A549 (cell line): ENCODE measurements at regions not wholly inside any gene's neighbourhood (a gene's known extent, or its start where the extent isn't known, plus 50 kb on each side); places are given as distances from the start of the nearest gene placed in this dataset.

Experiments used
- ATAC-seq, 2 experiments: fragments of 200-7000 bp in 1 of 2; fragments of >200 bp in 1 of 2; cut with Nextera tagmentation in 1 of 2; cut with Tn5 transposase in 1 of 2; 3 replicates each; pipeline versions ENCODE4 v1.8.0 to v1.9.1; 2018 to 2020; ENCODE audit warnings: mild to moderate bottlenecking in 1 of 2, moderate library complexity in 1 of 2
- CTCF ChIA-PET: fragments of 300-600 bp; sonication (Branson Sonifier 250); formaldehyde crosslinking; extraction: SDS; loops from one replicate; lab custom pipeline; 2021; ENCODE audit warnings: antibody characterized with exemption, inconsistent platforms; lab: Yijun Ruan, JAX
- POLR2A ChIA-PET: fragments of 350-600 bp; formaldehyde crosslinking; extraction: SDS; loops from one replicate; lab custom pipeline; 2021; ENCODE audit warnings: antibody characterized with exemption, inconsistent platforms; lab: Yijun Ruan, JAX
- DNase-seq, 2 experiments: peaks; one replicate each; pipeline versions ENCODE4 v3.0.0 to v3.0.0-alpha.2; 2011 to 2016; ENCODE audit warnings: low read depth in 1 of 2, low spot score in 1 of 2
- FAIRE-seq: peaks from 2 replicates; lab custom pipeline; 2011; peaks lifted over from hg19 to GRCh38; lab: Jason Lieb, UNC
- H3K27ac ChIP-seq, 2 experiments: fragments of >200 bp; sonication (Bioruptor Twin); formaldehyde crosslinking; 3 replicates each; pipeline ENCODE4 v1.5.1; 2016 to 2017
- H3K4me1 ChIP-seq: fragments of >200 bp; sonication (Bioruptor Twin); formaldehyde crosslinking; 3 replicates; pipeline ENCODE4 v1.6.1; 2016
- H3K4me2 ChIP-seq: fragments of >200 bp; sonication (Bioruptor Twin); formaldehyde crosslinking; 3 replicates; pipeline ENCODE4 v1.6.1; 2016
- H3K4me3 ChIP-seq: fragments of >200 bp; sonication (Bioruptor Twin); formaldehyde crosslinking; 3 replicates; pipeline ENCODE4 v1.5.1; 2016
- H3K9me3 ChIP-seq: fragments of >200 bp; sonication (Bioruptor Twin); formaldehyde crosslinking; 3 replicates; pipeline ENCODE4 v1.6.1; 2016
- BHLHE40 ChIP-seq: IDR thresholded peaks from 2 replicates; pipeline ENCODE4 v1.6.1; 2012; ENCODE audit warnings: low read depth, low read length, inconsistent platforms
- CBX2 ChIP-seq: fragments of 200-600 bp; sonication (generic); IDR thresholded peaks from 2 replicates; pipeline ENCODE4 v1.6.1; 2016; ENCODE audit warnings: low read depth, mild to moderate bottlenecking, borderline replicate concordance
- CBX8 ChIP-seq: fragments of 200-600 bp; sonication (generic); IDR thresholded peaks from 2 replicates; pipeline ENCODE4 v1.6.1; 2016
- CHD2 ChIP-seq: fragments of 150-350 bp; IDR thresholded peaks from 2 replicates; pipeline ENCODE4 v1.6.1; 2014; ENCODE audit warnings: low read length; ENCODE audit not compliant: partially characterized antibody
- CTCF ChIP-seq: fragments of >200 bp; sonication (Bioruptor Twin); formaldehyde crosslinking; IDR thresholded peaks from 3 replicates; pipeline ENCODE4 v1.5.1; 2016
- EHMT2 ChIP-seq: fragments of 200-600 bp; sonication (generic); IDR thresholded peaks from 2 replicates; pipeline ENCODE4 v1.6.1; 2016; ENCODE audit warnings: antibody characterized with exemption, low read depth, mild to moderate bottlenecking, moderate library complexity
- EP300 ChIP-seq, 2 experiments: fragments of >200 bp; sonication (Bioruptor Twin); formaldehyde crosslinking; IDR thresholded peaks; 2 replicates in 1 of 2; 3 replicates in 1 of 2; pipeline ENCODE4 v1.6.1; 2016 to 2017
- ESRRA ChIP-seq: fragments of 150-350 bp; IDR thresholded peaks from 2 replicates; pipeline ENCODE4 v1.6.1; 2014; ENCODE audit warnings: mild to moderate bottlenecking, low read length, borderline replicate concordance
- GATA3 ChIP-seq: IDR thresholded peaks from 2 replicates; pipeline ENCODE4 v1.6.1; 2012; ENCODE audit warnings: borderline replicate concordance
- HDAC2 ChIP-seq: fragments of 200-600 bp; sonication (generic); IDR thresholded peaks from 2 replicates; pipeline ENCODE4 v1.6.1; 2016
- HES2 ChIP-seq: fragments of >200 bp; sonication (Bioruptor Twin); formaldehyde crosslinking; IDR thresholded peaks from 2 replicates; pipeline ENCODE4 v1.6.1; 2016
- HMGXB4 ChIP-seq: fragments of 250-450 bp; sonication (Bioruptor Pico); IDR thresholded peaks from 2 replicates; pipeline ENCODE4 v1.5.0; 2021; ENCODE audit warnings: mild to moderate bottlenecking, moderate library complexity, borderline replicate concordance
- HOXB5 ChIP-seq: fragments of 250-450 bp; sonication (Bioruptor Pico); IDR thresholded peaks from 2 replicates; pipeline ENCODE4 v1.5.0; 2020; ENCODE audit warnings: mild to moderate bottlenecking, moderate library complexity
- JUN ChIP-seq, 2 experiments: fragments of >200 bp; sonication (Bioruptor Twin); formaldehyde crosslinking; IDR thresholded peaks; 2 replicates in 1 of 2; 3 replicates in 1 of 2; pipeline ENCODE4 v1.6.1; 2016 to 2017
- KDM5A ChIP-seq: fragments of 200-600 bp; sonication (generic); IDR thresholded peaks from 2 replicates; pipeline ENCODE4 v1.6.1; 2016; ENCODE audit warnings: antibody characterized with exemption, mild to moderate bottlenecking
- MAX ChIP-seq: IDR thresholded peaks from 2 replicates; pipeline ENCODE4 v1.6.1; 2012
- MYC ChIP-seq: IDR thresholded peaks from 2 replicates; pipeline ENCODE4 v1.6.1; 2012; ENCODE audit warnings: mild to moderate bottlenecking, inconsistent platforms, low read length, improper control_type of control experiment, borderline replicate concordance
- NFE2L2 ChIP-seq: fragments of 150-350 bp; conservative IDR thresholded peaks from 2 replicates; pipeline ENCODE4 v1.6.1; 2014; ENCODE audit warnings: low read length
- POLR2A ChIP-seq: IDR thresholded peaks from 2 replicates; pipeline ENCODE4 v1.6.1; 2012; ENCODE audit warnings: mild to moderate bottlenecking, low read length
- POLR2AphosphoS2 ChIP-seq: conservative IDR thresholded peaks from 2 replicates; pipeline ENCODE4 v1.6.1; 2012; ENCODE audit warnings: low read length, improper control_type of control experiment, inconsistent platforms
- RARB ChIP-seq: fragments of 250-450 bp; sonication (Bioruptor Pico); IDR thresholded peaks from 2 replicates; pipeline ENCODE4 v1.8.0; 2021; ENCODE audit warnings: mild to moderate bottlenecking, moderate library complexity
- RNF2 ChIP-seq: fragments of 200-600 bp; sonication (generic); IDR thresholded peaks from 2 replicates; pipeline ENCODE4 v1.6.1; 2016; ENCODE audit warnings: low read depth, mild to moderate bottlenecking, antibody characterized with exemption, moderate library complexity, borderline replicate concordance
- SREBF2 ChIP-seq: fragments of 450-650 bp; IDR thresholded peaks from 2 replicates; pipeline ENCODE4 v1.6.1; 2014; ENCODE audit warnings: mild to moderate bottlenecking, moderate library complexity
- TP53 ChIP-seq: fragments of 250-450 bp; sonication (Bioruptor Pico); IDR thresholded peaks from 2 replicates; pipeline ENCODE4 v1.5.0; 2021; ENCODE audit warnings: mild to moderate bottlenecking, moderate library complexity
- ZFP36 ChIP-seq: fragments of 450-650 bp; IDR thresholded peaks from 2 replicates; pipeline ENCODE4 v1.6.1; 2014; ENCODE audit warnings: borderline replicate concordance; ENCODE audit not compliant: partially characterized antibody
- WGBS: methylation state at CpG from one replicate; pipeline ENCODE4 v1.1.6; 2017; ENCODE audit errors: missing lambda C conversion rate; 5-methylcytosine and 5-hydroxymethylcytosine counted together

GRCh38 chr17:65463242-65463641 lies 98.2 kb downstream of the AXIN2 start:
- CTCF ChIA-PET: interaction anchor here (0.7 to 1.9 kb wide), 2 partner anchors 9 to 15 kb away, joined by 3 to 5 read pairs; no protein-coding TSS in a partner anchor
- TF ChIP-seq GATA3: no peak
- FAIRE-seq (no peak), DNase-seq (no peak), ATAC-seq (no peak; a peak in 1 of 6 replicates)
- POLR2A ChIA-PET: no interaction called here
- Histone ChIP-seq H3K4me1 (no peaks in the 10 kb centered on the region), H3K4me3 (no peak overlapping the region), H3K27ac (no peak overlapping the region), H3K9me3 (no peaks in the 10 kb centered on the region), H3K4me2 (no peak overlapping the region)
- 32% methylated on average over 9 of the region's 9 CpGs for WGBS

- H3K27ac ChIP-seq: no peak overlapping the region
- H3K9me3 ChIP-seq: no peaks in the 10 kb centered on the region
- ChIA-PET CTCF (interaction anchor here (0.6 to 0.8 kb wide), 2 partner anchors 182 to 334 kb away, joined by 3 read pairs; no protein-coding TSS in a partner anchor), POLR2A (no interaction called here)
- WGBS: 58% methylated on average over 15 of the region's 15 CpGs
- TF ChIP-seq KDM5A (no peak), MYC (no peak), HDAC2 (no peak), ESRRA (no peak), RNF2 (no peak), EHMT2 (no peak), SREBF2 (no peak), TP53 (CRISPR knock-in tag) (no peak), NFE2L2 (no peak), POLR2A (no peak), POLR2AphosphoS2 (no peak), JUN (IDR thresholded peaks at IDR 0.05) (no peak), RARB (CRISPR knock-in tag) (no peak)
- H3K4me2 ChIP-seq: no peak overlapping the region
- H3K4me3 ChIP-seq: no peak overlapping the region
- no peaks in the 10 kb centered on the region for H3K4me1 ChIP-seq
- no peak for DNase-seq
- FAIRE-seq: no peak
- ATAC-seq: no peak
These were observed 101.6 kb downstream of the AXIN2 start for GRCh38 chr17:65459677-65460347.

GRCh38 chr17:65457635-65458257 lies 103.7 kb downstream of the AXIN2 start:
- Histone ChIP-seq H3K4me3 (no peak overlapping the region), H3K4me2 (no peak overlapping the region), H3K9me3 (no peaks in the 10 kb centered on the region), H3K4me1 (no peaks in the 10 kb centered on the region), H3K27ac (no peak overlapping the region)
- DNase-seq (no peak), ATAC-seq (no peak), FAIRE-seq (no peak)
- ChIA-PET POLR2A (no interaction called here), CTCF (no interaction called here)
- 74% methylated on average over 11 of the region's 11 CpGs for WGBS
- TF ChIP-seq ZFP36 (no peak), CBX2 (no peak)

GRCh38 chr17:65457183-65457582 lies 104.3 kb downstream of the AXIN2 start:
- no peak overlapping the region for H3K4me2 ChIP-seq
- 92% methylated on average over 3 of the region's 3 CpGs for WGBS
- no peak for TF ChIP-seq HMGXB4 (CRISPR knock-in tag)
- no peak for TF ChIP-seq MAX
- no peak for TF ChIP-seq CTCF
- no peak for TF ChIP-seq EP300 (IDR thresholded peaks at IDR 0.05)
- TF ChIP-seq MYC: no peak
- no peak for TF ChIP-seq HES2
- TF ChIP-seq RARB (CRISPR knock-in tag): no peak
- TF ChIP-seq EHMT2: no peak
- TF ChIP-seq BHLHE40: no peak
- no peak for TF ChIP-seq CHD2
- TF ChIP-seq POLR2A: no peak
- TF ChIP-seq GATA3: no peak
- no peak for TF ChIP-seq NFE2L2
- no peak for TF ChIP-seq HOXB5 (CRISPR knock-in tag)
- TF ChIP-seq CBX8: no peak
- TF ChIP-seq, all 56 proteins: peak for 0
- ATAC-seq (no peak), FAIRE-seq (no peak), DNase-seq (no peak)
- ChIA-PET CTCF (no interaction called here), POLR2A (no interaction called here)
- Histone ChIP-seq H3K4me3 (no peak overlapping the region), H3K9me3 (no peaks in the 10 kb centered on the region), H3K27ac (no peak overlapping the region), H3K4me1 (no peaks in the 10 kb centered on the region)
